ENCODE measurements at regions not wholly inside any gene's neighbourhood (a gene's known extent, or its start where the extent isn't known, plus 50 kb on each side); places are given as distances from the start of the nearest gene placed in this dataset.

DNA sequence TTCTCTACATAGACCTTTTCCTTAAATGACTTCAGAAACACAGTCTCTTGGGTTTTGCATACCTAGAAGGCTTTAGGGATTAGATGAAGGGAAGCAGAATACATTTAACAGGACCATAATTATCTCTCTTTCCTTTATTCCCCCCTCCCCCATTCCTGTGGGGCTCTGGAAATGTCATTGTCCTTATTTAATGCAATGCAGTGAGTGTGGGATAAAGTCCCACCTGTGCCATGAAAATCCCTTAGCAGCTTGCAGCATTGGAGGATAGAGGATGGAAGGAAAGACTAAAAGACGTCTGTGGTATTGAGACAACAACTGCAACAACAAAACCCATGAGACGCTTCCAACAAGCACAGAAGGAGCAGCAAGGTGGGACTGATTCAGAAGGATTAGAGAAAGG, 117.8 kb upstream of the DCC start:
- no peaks in the 10 kb centered on the region for H3K27me3 ChIP-seq (ENCODE audit: control insufficient read depth, insufficient read depth, low read length, poor library complexity, severe bottlenecking)
- no peaks in the 10 kb centered on the region for H3K36me3 ChIP-seq (ENCODE audit: control insufficient read depth, insufficient read depth, low read length)
- no peaks in the 10 kb centered on the region for H3K9me3 Mint-ChIP-seq
- WGBS, 2 experiments (ENCODE audit: insufficient coverage in 1 of 2, insufficient read length in 1 of 2) = 83 to 84% methylated on average over 2 of the region's 2 CpGs
- no peak overlapping the region for H3K4me3 Mint-ChIP-seq
- H3K27me3 Mint-ChIP-seq (ENCODE audit: insufficient read depth) = no peaks in the 10 kb centered on the region
- H3K4me1 ChIP-seq (ENCODE audit: control insufficient read depth, insufficient read depth, low read length) = peaks cover 8% of the 10 kb centered on the region
- H3K4me3 ChIP-seq (ENCODE audit: low read length) = no peak overlapping the region
- no peak for DNase-seq
- H3K27ac Mint-ChIP-seq = no peak overlapping the region
- peaks cover 17% of the 10 kb centered on the region for H3K4me1 Mint-ChIP-seq
- TF ChIP-seq, protein P1, sequence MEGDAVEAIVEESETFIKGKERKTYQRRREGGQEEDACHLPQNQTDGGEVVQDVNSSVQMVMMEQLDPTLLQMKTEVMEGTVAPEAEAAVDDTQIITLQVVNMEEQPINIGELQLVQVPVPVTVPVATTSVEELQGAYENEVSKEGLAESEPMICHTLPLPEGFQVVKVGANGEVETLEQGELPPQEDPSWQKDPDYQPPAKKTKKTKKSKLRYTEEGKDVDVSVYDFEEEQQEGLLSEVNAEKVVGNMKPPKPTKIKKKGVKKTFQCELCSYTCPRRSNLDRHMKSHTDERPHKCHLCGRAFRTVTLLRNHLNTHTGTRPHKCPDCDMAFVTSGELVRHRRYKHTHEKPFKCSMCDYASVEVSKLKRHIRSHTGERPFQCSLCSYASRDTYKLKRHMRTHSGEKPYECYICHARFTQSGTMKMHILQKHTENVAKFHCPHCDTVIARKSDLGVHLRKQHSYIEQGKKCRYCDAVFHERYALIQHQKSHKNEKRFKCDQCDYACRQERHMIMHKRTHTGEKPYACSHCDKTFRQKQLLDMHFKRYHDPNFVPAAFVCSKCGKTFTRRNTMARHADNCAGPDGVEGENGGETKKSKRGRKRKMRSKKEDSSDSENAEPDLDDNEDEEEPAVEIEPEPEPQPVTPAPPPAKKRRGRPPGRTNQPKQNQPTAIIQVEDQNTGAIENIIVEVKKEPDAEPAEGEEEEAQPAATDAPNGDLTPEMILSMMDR (conservative IDR thresholded peaks at IDR 0.05) = no peak
- no peak overlapping the region for H3K9ac ChIP-seq (ENCODE audit: extremely low read depth, low read length, poor library complexity, severe bottlenecking)
- H3K9me3 ChIP-seq (ENCODE audit: control insufficient read depth, low read length) = no peaks in the 10 kb centered on the region
- no peaks in the 10 kb centered on the region for H3K36me3 Mint-ChIP-seq (ENCODE audit: low read depth)
- H3K27ac ChIP-seq (ENCODE audit: low read depth, low read length) = no peak overlapping the region

DNA sequence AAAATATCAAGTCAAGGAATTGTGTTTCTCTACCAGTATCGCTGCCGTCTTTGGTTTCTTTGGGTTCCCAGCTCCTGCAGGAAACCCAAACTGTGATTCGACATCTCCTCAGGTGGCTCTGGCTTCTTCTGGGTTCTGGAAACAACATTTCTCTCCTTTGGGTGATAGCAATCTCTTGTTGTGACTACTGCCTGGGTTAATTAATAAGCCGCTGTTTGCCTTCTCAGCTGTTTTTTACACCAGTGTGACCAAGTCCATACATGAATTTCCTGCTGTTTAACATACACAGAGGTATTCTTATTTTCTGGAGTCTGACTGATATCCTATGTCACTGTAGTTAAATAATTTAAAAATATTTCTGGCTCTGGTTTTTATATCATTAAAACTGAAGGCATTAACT, 112.5 kb upstream of the DCC start:
- Histone ChIP-seq H3K27me3 (ENCODE audit: control insufficient read depth, insufficient read depth, low read length, poor library complexity, severe bottlenecking) (no peaks in the 10 kb centered on the region), H3K27ac (ENCODE audit: low read depth, low read length) (no peak overlapping the region), H3K4me1 (ENCODE audit: control insufficient read depth, insufficient read depth, low read length) (peaks cover 4% of the 10 kb centered on the region), H3K9ac (ENCODE audit: extremely low read depth, low read length, poor library complexity, severe bottlenecking) (no peak overlapping the region), H3K4me3 (ENCODE audit: low read length) (no peak overlapping the region), H3K36me3 (ENCODE audit: control insufficient read depth, insufficient read depth, low read length) (no peaks in the 10 kb centered on the region), H3K9me3 (ENCODE audit: control insufficient read depth, low read length) (no peaks in the 10 kb centered on the region)
- H3K27ac Mint-ChIP-seq = no peak overlapping the region
- no peak for DNase-seq
- H3K4me3 Mint-ChIP-seq = no peak overlapping the region
- no peaks in the 10 kb centered on the region for H3K36me3 Mint-ChIP-seq (ENCODE audit: low read depth)
- H3K4me1 Mint-ChIP-seq = peaks cover 18% of the 10 kb centered on the region
- H3K9me3 Mint-ChIP-seq = no peaks in the 10 kb centered on the region
- TF ChIP-seq, protein P1 (conservative IDR thresholded peaks at IDR 0.05) = no peak
- WGBS, 2 experiments (ENCODE audit: insufficient coverage in 1 of 2, insufficient read length in 1 of 2) = 92 to 100% methylated on average over 4 of the region's 4 CpGs
- no peaks in the 10 kb centered on the region for H3K27me3 Mint-ChIP-seq (ENCODE audit: insufficient read depth)

DNA sequence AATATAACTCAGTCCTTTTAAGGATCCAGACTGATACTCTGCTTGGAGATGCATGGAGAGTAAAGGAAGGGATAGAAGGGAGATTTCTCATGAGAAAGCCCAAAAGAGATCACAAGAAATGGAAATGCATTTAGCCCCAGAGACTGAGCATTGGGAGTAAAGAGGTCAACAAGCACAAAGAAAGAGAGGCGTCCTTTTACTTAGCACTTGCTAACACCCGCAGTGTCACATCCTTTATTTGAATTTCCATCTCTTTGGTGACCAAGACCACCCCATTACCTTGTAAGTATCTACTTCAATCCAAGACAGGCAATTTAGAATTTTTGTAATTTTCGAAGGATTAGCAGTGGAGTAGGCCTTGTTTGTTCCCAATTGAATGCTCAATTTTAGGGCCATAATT, 111.8 kb upstream of the DCC start:
- Mint-ChIP-seq H3K27me3 (ENCODE audit: insufficient read depth) (no peaks in the 10 kb centered on the region), H3K36me3 (ENCODE audit: low read depth) (no peaks in the 10 kb centered on the region), H3K4me3 (no peak overlapping the region), H3K9me3 (no peaks in the 10 kb centered on the region), H3K27ac (no peak overlapping the region), H3K4me1 (peaks cover 13% of the 10 kb centered on the region)
- TF ChIP-seq, protein P1 (conservative IDR thresholded peaks at IDR 0.05) = no peak
- WGBS, 2 experiments (ENCODE audit: insufficient coverage in 1 of 2, insufficient read length in 1 of 2) = 58% methylated on average over 3 of the region's 3 CpGs; no CpG with 5 or more reads in 1 of the 2 experiments
- Histone ChIP-seq H3K27ac (ENCODE audit: low read depth, low read length) (no peak overlapping the region), H3K4me3 (ENCODE audit: low read length) (no peak overlapping the region), H3K36me3 (ENCODE audit: control insufficient read depth, insufficient read depth, low read length) (no peaks in the 10 kb centered on the region), H3K9ac (ENCODE audit: extremely low read depth, low read length, poor library complexity, severe bottlenecking) (no peak overlapping the region), H3K4me1 (ENCODE audit: control insufficient read depth, insufficient read depth, low read length) (no peaks in the 10 kb centered on the region), H3K27me3 (ENCODE audit: control insufficient read depth, insufficient read depth, low read length, poor library complexity, severe bottlenecking) (no peaks in the 10 kb centered on the region), H3K9me3 (ENCODE audit: control insufficient read depth, low read length) (no peaks in the 10 kb centered on the region)
- DNase-seq = no peak
